T-helper 2 cell (primary cell): ENCODE measurements at regions not wholly inside any gene's neighbourhood (a gene's known extent, or its start where the extent isn't known, plus 50 kb on each side); places are given as distances from the start of the nearest gene placed in this dataset.
"Not testable (repeated sequence)": the region's sequence is repeated elsewhere in the genome, so short reads cannot be mapped to it uniquely, and the experiment has no call there.

Source experiments
- DNase-seq, 5 experiments: peaks; one replicate each; pipeline versions ENCODE4 v3.0.0 to v3.0.0-alpha.2; 2012 to 2022

DNA sequence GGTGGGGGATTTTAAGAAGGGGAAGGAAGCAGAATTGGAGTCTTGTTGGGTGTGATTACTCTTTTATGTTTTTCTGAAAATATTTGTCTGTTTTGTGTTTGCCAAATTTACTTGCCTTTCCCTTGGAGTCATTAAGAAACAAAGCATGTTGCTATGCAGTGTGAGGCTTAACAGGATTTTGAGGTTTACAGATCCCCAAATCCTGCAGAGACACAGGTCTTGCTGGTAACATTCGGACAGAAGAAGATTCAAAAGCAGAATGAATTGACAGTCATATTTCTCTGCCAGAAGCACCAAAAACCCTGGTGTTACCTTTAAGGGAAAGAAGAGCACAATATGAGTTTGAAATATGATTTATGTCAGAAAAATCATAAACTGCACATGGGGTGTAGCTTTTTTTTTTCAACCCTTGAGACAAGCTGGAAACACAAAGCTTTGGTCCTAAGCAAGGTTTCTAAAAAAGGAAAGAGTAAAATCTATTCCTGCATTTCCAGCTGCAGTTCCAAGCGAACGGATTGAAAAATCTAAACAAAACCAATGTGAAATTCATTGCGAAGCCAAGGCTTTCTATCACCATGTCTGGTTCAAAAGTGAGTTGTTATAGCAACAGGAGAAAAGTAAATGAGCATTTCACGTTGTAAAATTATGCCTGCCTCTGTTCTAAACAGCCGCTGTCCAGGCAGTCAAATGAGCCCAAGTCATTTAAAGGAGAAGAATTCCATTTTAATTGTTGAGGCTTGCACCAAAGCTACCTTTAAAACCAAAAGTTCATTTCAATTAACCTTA is 358.9 kb upstream of the SASH1 start:
- DNase-seq = no peak

DNA sequence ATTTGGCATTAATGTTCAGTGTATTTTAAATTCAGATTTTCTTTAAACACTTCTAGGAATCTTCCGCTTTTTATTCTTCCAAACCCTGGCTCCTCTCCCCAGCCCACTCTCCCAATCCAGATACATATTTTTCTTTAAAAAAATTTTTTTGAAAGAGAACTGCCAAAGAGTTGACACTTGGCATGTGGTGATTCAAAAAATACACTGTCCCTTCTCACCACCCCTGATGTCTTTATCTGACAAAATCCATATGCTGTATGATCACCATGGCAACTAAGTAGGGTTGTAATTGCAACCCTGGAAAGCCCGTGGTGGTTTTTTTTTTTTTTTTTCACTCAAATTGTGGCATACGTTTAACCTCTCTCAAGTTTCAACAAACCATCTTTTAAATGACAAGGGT is 355.8 kb upstream of the SASH1 start:
- no peak for DNase-seq

DNA sequence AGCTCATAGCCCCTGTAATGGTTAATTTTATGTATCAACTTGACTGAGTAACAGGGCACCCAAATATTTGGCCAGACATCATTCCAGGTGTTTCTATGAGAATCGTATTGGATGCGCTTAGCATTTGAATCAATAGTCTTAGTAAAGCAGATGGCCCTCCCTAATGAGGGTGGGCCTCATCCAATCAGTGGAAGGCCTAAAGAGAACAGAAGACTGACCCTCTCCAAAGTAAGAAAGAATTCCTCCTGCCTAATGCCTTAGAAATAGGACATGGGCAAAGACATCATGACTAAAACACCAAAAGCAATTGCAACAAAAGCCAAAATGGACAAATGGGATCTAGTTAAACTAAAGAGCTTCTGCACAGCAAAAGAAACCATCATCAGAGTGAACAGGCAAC is 352.5 kb upstream of the SASH1 start:
- no peak for DNase-seq

DNA sequence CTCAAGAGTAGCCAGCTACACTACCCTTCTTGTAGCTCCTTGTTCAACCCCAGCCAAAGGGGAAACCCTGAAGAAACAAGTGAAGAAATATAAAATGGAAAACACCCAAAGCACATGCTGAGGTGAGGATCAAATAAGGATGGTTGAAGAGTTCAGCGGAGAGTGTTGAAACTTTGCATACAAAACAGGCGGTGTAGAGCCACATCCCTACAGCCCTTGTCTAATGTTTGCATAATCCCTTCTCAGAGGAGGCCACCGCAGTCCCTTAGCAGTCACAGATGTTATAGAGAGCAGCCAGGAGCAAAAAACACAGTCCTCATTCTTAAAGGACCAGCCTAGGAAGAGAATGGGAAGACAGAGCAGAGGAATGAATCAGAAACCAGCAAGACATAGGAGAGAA is 350.7 kb upstream of the SASH1 start:
- DNase-seq = no peak

DNA sequence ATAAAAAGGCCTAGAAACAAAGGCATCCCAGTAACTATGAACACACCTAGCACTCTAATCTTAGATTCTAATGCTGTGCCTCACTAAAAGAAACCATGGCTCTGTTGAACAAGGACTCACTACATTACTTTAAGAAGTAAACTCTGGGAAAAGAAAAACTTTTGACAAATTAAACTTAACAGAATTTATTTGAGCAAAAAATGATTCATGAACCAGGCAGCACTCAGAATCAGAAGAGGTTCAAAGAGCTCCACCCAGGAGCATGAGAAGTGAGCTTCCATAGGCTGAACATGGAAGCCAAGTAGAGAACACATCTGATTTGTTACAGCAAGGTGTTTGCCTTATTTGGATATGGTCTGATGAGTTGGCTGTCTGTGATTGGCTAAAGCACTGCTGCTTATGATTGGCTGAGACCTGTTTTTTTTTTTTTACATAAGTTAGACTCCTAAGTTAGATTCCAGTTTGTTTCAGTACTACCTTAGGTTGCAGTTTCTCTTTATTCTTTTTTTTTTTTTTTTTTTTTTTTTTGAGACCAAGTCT is 343.6 kb upstream of the SASH1 start:
- no peak for DNase-seq

DNA sequence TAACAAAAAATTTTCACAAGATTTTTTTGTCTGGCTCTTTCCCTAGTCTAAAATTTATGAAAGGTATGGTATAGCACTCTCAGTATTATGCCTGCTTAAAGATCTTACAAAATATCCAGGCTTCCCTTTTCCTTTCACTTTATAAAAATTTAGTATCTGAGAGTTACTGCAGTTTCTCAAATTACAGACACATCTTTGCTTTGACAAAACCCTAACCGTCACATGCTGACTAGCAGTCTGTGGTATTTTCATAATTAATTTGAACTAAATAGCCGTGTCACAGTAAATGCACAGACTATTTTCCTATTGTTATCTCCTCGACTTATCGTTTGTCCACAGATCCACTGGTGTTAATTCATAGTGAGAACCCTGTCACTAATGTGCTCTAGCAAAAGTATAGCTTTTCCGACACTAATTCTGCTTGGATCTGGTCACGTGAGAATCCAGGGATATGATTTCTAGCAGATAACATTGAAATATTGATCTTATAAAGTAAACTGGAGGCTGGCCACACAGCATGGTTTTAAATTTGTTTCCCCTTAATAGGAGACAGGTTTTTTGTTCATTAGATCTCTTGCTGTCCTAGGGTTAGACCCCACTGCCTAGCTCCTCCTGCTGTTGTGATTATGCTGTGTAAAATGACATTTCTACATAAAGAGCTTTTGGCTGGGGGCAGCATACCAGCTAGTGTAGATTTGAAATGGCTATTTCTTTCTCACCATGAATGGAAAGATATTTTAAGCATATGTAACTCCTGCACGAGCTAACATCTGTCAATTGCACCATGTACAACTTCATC is 340.6 kb upstream of the SASH1 start:
- DNase-seq = no peak

DNA sequence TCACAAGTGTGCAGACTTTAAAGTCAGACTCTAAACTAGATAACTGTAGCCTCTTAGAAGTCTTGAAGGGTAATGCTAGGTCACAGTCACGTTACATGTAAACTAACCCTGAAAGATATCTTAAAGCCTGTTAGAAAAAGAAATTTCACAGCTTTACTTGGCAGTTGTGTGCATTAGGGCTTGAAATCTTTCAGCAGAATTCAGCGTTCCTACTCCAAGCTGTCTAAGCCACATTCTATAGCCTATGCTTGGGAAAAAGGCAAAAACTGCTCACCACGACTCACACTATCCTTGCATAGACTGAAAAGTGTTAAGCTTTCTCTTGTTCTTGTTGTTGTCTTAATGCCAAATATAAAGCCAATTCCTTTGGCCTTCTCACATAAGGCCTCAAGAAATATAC is 338.0 kb upstream of the SASH1 start:
- DNase-seq = no peak

DNA sequence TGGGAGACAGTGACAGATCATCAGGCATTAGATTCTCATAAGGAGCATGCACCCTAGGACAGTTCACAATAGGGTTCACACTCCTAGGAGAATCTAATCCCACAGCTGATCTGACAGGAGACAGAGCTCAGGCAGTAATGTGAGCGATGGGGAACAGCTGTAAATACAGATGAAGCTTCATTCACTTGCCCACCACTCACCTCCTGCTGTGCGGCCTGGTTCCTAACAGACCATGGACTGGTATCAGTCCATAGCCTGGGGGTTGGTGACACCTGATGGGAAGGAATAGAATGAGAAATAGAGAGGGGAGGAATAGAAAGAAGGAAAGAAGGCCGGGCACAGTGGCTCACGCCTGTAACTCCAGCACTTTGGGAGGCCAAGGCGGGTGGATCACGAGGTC is 336.8 kb upstream of the SASH1 start:
- DNase-seq = no peak

DNA sequence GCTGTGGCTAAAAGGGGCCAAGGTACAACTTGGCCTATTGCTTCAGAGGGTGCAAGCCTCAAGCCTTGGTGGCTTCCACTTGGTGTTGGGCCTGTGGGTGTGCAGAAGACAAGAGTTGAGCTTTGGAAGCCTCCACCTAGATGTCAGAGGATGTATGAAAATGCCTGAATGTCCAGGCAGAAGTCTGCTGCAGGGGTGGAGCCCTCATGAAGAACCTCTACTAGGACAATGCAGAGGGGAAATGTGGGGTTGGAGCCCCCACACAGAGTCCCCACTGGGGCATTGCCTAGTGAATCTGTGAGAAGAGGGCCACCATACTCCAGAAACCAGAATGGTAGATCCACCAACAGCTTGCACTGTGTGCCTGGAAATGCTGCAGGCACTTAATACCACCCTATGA is 332.1 kb upstream of the SASH1 start:
- not testable (repeated sequence) for DNase-seq

DNA sequence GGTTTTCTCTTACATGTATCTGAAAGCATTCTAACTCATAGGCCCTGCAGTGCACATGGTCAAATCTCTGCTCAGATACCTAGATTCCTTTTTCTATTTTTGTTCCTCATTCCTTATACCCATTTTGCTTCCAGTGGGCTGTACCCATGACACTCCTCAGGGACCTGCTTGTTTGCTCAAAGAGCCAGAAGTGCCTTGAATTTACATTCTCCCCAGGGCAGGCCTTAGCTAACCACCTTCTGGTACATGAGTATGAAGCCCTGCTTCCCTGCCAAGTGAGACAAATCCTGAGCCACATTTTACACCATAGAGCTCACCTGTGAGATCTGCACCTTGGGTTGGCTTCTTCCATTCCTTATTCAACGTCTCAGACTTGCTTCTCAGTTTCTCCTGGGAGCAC is 326.6 kb upstream of the SASH1 start:
- DNase-seq = no peak

DNA sequence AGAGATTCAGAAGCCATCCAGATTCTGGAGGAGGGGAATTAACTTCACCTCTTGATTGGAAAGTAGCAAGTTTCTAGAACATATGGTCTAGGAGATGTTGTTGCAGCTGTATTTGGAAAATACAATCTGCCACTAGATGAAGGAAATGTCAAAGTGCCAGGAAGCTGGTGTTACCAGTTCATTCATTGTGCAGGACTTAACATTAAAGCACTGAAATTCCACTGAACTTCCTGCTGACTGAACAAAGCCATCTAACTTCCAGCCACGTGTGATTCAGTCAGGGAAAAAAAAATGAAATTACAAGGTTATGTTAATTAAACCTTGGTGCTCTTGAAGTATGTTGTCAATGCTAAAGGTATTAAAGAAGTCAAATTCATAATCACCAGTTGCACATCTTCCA is 321.5 kb upstream of the SASH1 start:
- DNase-seq = no peak

DNA sequence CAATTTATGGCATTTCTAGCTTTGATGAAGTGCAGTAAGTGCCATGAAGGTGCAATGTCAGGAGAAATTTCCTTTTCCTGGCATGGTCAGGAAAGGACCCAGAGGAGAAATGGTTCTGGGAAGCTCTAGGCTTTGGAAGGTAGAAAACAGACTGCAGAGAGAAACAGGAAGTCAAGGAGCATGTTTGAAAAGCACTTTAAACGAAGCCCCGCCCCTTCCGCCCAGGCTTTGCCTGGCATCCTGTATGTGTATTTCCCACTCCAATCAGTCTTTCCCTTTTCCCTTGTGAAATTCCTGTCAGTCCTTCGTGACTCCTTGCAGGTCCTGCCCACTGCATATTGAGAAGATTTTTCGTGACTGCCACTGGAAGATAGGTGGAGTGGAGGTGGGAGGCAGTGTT is 320.9 kb upstream of the SASH1 start:
- DNase-seq = no peak

DNA sequence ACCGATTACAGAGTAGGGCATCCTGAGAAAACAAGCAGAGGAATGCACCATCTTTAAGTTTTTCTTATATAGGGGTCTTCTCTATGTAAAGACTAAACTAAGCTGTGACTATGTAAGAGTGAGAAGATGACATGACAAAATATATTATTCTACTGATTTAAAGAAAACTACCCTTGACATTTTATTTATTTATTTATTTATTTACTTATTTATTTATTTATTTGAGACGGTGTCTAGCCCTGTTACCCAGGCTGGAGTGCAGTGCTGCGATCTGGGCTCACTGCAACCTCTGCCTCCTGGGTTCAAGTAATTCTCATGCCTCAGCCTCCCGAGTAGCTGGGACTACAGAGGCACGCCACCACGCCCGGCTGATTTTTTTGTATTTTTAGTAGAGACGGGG is 320.4 kb upstream of the SASH1 start:
- not testable (repeated sequence) for DNase-seq

DNA sequence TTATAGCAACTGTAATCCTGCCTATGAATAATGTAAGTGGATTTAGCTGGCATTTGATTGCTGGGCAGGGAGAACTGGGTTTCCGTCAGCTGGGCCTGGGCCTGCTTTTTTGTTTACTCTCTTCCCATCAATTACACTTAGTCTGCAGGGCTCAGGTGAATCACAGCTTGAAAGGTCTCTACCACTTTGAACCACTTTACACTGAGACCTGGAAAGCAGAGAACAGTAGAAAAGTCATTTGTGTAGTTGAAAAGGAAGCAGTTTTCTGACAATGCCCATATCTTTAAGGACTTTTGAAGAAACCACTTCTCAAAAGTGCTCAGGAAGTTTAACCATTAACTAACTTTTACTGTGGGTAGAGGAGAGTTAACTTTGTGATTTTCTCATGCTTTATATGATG is 315.4 kb upstream of the SASH1 start:
- no peak for DNase-seq

DNA sequence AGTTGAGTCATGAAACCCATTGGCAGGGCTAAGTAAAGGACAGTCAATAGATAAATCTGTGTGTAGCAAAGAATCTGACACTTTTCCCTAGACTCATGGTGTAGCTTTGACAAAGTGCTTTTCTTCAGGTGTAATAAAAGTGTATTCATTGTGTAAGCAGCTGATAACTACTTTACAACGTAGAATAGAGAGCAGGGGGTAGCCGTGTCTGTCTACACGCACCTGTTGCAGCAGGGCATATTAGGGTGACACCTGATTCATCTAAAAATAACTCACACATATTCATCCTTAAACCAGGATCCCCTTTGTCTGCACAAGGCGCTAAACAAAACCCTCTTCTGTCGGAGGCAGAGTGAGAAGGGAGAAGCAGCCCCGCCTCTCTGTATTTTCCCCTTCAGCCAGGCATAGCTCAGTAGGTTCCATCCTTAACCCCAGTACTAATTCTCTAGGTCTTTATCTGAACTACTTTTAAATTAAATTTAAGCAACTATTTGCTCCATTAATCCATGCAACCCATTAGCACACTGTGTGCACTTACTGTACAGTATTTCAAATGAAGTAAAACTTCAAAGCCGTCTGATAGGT is 306.7 kb upstream of the SASH1 start:
- DNase-seq = no peak

DNA sequence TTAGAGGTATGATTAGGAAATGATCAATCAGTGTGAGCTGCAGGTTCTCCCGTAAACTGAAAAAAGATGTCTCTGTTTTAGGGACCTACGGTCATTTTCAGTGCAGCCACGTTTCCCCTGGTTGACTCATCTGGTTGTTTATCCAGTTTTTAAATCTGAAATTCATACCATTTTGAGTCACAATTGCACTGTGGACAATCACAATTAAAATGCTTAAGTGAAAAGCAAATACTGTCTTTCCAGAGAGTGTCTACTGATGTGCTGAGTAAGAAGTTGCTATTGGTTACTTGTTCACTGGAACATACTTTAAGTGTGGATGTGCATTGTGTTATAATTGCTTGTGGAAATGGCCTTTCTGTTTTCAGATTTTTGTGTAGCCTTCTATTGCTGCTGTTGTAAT is 305.1 kb upstream of the SASH1 start:
- no peak for DNase-seq

DNA sequence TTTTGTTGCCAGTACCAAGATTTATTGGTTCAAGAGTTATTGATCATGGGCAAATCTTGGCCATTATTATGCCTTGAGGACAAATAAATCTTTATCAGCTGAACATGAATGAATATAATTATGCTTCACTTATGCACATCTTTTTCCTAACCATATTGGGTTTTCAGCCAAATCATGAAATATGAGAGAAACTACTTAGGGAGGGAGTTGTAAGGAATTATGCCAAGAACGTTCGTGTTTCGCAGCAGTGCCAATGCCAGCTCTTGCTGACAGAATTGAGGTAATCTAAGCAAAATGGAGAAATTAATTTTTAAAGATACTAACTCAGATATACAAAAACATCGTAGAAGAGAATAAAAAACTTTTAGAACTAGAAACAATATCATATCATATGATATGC is 301.1 kb upstream of the SASH1 start:
- DNase-seq = no peak

DNA sequence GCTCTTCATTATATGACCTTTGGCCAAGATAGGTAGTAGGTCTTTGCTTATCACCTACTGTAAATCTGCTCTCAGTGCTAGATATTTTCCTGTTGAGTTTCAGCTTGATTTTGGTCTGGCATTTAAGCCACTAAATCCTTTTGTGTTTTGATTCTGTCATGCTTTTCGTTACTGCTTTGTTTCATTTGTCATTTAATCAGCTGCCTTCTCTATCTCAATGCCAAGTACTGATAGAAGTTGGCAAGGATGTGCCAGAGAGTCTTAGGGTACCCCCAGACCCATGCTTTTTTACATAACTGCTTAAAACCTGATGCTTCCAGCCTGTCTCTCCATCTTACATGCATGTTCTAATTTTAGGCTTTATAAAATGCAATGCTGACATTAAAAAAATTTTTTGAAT is 300.1 kb upstream of the SASH1 start:
- no peak for DNase-seq

DNA sequence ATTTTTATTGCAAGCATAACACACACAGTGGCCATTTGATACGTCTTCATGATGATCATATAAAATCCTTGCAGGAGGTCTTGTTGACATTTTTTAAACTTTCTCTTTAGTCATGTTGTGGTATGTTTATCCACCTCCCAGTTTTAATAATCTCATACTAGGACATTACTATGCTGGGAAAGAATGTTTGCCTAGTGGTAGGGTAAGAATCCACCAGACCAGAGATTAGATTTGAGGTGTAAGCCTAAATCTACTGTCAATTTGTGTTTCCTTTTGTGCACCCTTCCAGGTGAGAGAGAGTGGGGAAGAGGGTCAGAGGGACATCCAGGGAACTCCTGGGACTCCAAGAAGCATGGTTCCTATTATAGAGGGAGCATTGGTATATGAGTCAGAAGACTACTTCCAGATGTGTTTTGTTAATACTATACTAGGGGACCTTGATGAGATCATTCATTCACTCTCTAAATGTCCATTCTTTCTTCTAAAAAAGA is 298.3 kb upstream of the SASH1 start:
- no peak for DNase-seq

DNA sequence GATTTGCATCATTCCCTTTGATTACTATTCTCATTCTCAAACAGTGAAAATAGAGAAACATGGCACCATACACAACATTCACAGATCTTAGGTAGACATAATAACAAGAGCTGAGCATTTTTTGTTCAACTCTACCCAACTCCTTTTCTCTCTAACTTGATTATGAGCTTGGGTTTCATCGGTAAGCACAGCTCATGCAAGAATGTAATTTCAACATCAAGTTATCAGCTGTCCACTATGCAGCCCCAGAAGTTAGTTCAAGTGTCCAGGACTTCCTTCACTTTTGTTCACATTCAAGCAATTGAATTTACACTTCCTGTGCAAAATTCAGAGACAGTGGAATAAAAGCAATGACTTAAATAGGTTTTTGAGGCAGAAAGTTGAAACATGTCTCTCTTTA is 297.7 kb upstream of the SASH1 start:
- DNase-seq = no peak

DNA sequence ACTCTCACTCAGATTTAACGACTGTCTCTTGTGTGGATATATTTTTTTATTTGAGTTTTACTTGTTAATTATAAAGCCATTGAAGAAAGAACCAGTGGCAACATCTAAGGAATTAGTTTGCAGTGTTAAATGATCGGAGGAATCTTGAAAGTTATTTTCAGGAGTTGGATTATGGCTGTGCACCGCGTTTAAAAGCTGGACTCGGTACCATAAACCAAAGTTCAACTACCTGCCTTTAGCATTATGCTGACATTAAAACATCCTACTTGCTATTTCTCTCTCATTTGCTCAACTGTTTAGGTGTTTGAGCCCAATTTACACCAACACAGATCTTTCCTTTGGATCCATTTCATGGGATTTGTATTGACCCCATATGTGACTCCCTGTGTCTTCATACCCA is 289.4 kb upstream of the SASH1 start:
- no peak for DNase-seq

DNA sequence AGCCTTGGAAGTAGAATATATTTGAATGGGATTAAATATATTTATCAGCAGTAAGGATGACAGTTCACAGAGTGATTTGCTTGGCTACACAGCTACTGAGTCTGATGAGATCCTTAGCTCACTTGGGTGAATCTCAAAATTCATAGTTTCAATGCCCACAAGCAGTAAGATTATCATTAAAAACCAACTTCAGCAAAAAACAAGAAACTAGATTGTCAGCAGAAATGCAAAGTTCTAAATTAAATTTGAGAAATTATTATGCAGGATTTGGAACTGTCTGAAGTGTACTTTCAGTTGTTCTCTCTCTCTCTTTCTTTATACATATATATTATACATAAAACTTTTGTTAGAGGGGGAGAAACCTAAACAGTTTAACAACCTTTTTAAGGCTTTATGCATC is 288.8 kb upstream of the SASH1 start:
- no peak for DNase-seq

DNA sequence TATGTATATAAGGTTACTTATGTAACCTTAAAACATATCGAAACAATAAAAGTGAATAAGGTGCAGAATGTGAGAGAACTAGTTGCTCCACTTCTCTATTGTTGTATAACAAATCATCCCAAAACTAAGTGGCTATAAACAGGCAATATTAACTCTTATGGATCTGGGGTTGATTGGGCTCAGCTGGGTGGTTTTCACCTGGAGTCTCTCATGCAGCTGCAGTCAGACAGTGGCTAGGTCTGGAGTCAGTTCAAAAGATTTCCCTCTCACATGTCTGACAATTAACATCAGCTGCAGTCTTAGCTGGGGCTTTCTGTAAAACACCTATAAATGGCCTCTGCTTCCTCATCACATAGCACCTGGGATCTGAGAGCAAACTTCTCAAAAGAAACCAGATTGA is 288.4 kb upstream of the SASH1 start:
- no peak for DNase-seq

DNA sequence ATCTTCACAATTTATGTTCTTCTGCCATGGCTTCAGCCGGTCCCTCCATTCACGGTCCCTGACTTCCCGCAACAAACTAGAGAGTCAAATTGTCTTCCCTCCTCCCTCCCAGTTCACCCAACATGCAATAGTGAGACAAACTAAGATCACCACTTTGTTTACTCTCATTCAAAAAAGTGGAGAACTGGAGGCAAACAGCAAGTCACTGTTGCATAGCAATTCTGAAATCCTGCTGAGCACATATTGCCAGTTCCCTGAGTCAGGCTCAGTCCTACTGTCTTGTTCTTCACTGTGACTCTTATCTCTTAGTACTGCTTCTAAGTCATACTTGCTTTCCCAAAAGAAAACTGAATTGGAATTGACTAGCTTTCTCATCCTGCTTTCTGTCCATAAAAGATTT is 287.2 kb upstream of the SASH1 start:
- no peak for DNase-seq
